ENCODE measurements at regions not wholly inside any gene's neighbourhood (a gene's known extent, or its start where the extent isn't known, plus 50 kb on each side); places are given as distances from the start of the nearest gene placed in this dataset.
"Not testable (repeated sequence)": the region's sequence is repeated elsewhere in the genome, so short reads cannot be mapped to it uniquely, and the experiment has no call there.

- TF ChIP-seq CTCF (conservative IDR thresholded peaks at IDR 0.05; ENCODE audit: low read depth in 2 of 2); EZH2 (IDR thresholded peaks at IDR 0.05; ENCODE audit: low read depth, unreplicated experiment); REST (IDR thresholded peaks at IDR 0.05; ENCODE audit: unreplicated experiment); EZH2phosphoT487 (IDR thresholded peaks at IDR 0.05; ENCODE audit: unreplicated experiment); POLR2AphosphoS5 (IDR thresholded peaks at IDR 0.05; ENCODE audit: low read depth); CREB1 (CRISPR knock-in tag; IDR thresholded peaks at IDR 0.05; ENCODE audit: low read depth); ZNF331 (CRISPR knock-in tag; IDR thresholded peaks at IDR 0.05; ENCODE audit: low read depth); ZNF462 (CRISPR knock-in tag; IDR thresholded peaks at IDR 0.05); JUNB (IDR thresholded peaks at IDR 0.05; ENCODE audit: unreplicated experiment); ETS1 (IDR thresholded peaks at IDR 0.05); ZNF114 (CRISPR knock-in tag; IDR thresholded peaks at IDR 0.05): not testable (repeated sequence)
These were observed 165.0 kb upstream of the FOXD4L5 start for GRCh38 chr9:65449886-65450610.

All from GM23338 (cell line).